ENCODE measurements at regions not wholly inside any gene's neighbourhood (a gene's known extent, or its start where the extent isn't known, plus 50 kb on each side); places are given as distances from the start of the nearest gene placed in this dataset.

GRCh38 chr7:157486007-157486755 lies 149.4 kb downstream of the DNAJB6 start:
- no peak for TF ChIP-seq EZH2phosphoT487 (IDR thresholded peaks at IDR 0.05; ENCODE audit: borderline replicate concordance)
- TF ChIP-seq, protein P1, sequence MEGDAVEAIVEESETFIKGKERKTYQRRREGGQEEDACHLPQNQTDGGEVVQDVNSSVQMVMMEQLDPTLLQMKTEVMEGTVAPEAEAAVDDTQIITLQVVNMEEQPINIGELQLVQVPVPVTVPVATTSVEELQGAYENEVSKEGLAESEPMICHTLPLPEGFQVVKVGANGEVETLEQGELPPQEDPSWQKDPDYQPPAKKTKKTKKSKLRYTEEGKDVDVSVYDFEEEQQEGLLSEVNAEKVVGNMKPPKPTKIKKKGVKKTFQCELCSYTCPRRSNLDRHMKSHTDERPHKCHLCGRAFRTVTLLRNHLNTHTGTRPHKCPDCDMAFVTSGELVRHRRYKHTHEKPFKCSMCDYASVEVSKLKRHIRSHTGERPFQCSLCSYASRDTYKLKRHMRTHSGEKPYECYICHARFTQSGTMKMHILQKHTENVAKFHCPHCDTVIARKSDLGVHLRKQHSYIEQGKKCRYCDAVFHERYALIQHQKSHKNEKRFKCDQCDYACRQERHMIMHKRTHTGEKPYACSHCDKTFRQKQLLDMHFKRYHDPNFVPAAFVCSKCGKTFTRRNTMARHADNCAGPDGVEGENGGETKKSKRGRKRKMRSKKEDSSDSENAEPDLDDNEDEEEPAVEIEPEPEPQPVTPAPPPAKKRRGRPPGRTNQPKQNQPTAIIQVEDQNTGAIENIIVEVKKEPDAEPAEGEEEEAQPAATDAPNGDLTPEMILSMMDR (conservative IDR thresholded peaks at IDR 0.05; ENCODE audit: low read length) = no peak
- no peaks in the 10 kb centered on the region for H3K27me3 ChIP-seq (ENCODE audit: insufficient read depth, low read length, poor library complexity, severe bottlenecking)
- H3K9me3 ChIP-seq (ENCODE audit: insufficient read depth, low read depth, low read length) = no peaks in the 10 kb centered on the region

DNA sequence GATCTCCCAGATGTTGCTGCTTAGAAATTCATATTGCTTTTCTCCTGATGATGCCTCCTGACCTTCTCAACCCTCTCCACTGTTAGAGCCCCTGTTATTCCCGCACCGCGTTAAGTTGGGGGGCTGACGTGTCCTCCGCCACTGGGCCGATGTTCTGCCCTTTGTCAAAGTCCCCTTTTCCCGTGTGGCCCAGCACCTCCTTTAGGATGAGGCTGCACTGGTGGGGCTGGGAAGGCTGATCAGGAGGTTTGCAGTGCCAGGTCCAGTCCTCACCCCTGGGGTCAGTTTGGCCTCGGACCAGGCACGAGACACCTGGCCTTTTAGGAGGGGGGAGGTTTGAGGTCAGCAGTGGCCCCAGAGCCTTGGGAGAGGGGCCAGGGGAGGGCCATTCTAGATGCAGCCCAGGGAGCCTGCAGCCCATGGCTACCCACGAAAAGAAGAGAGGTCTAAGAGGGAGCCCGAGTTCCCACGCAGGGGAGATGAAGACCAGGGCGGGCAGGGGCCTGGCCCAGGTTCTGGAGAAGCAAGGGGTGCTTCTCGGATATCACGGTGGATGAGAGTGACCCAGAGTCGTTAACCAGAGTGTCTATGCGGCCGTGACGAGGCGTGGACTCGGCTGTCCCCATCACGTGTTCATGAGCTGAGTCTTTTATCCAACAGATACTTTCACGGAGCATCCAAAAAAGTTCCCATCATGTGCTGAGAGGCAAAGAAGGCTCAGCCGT lies 150.4 kb downstream of the DNAJB6 start:
- H3K4me3 ChIP-seq (ENCODE audit: low read length, poor library complexity, severe bottlenecking) = no peak overlapping the region
- no peak overlapping the region for H2AFZ ChIP-seq (ENCODE audit: low read length)
- H3K4me1 ChIP-seq (ENCODE audit: insufficient read depth, low read length, poor library complexity, severe bottlenecking) = peaks cover 4% of the 10 kb centered on the region
- H4K20me1 ChIP-seq (ENCODE audit: insufficient read depth, low read length, poor library complexity, severe bottlenecking) = no peaks in the 10 kb centered on the region
- no peak for TF ChIP-seq EZH2phosphoT487 (IDR thresholded peaks at IDR 0.05; ENCODE audit: borderline replicate concordance)
- TF ChIP-seq, protein P1 (conservative IDR thresholded peaks at IDR 0.05; ENCODE audit: low read length) = no peak
- H3K9ac ChIP-seq (ENCODE audit: low read depth, low read length, poor library complexity, severe bottlenecking) = no peak overlapping the region
- H3F3A ChIP-seq (ENCODE audit: low read depth) = no peaks in the 10 kb centered on the region
- H3K27me3 ChIP-seq (ENCODE audit: insufficient read depth, low read length, poor library complexity, severe bottlenecking) = no peaks in the 10 kb centered on the region
- no peaks in the 10 kb centered on the region for H3K79me2 ChIP-seq (ENCODE audit: insufficient read depth, low read length)
- H3K9me3 ChIP-seq (ENCODE audit: insufficient read depth, low read depth, low read length) = no peaks in the 10 kb centered on the region
- no peak overlapping the region for H3K4me2 ChIP-seq (ENCODE audit: low read depth, low read length, poor library complexity, severe bottlenecking)
- H3K36me3 ChIP-seq (ENCODE audit: insufficient read depth, low read length) = no peaks in the 10 kb centered on the region
- no peaks in the 10 kb centered on the region for H3K9me2 ChIP-seq (replicated peaks; ENCODE audit: low read depth, low read length)

More at GRCh38 chr7:157486007-157486755, 149.4 kb downstream of the DNAJB6 start:
- Histone ChIP-seq H3K79me2 (ENCODE audit: insufficient read depth, low read length) (no peaks in the 10 kb centered on the region), H3K9ac (ENCODE audit: low read depth, low read length, poor library complexity, severe bottlenecking) (no peak overlapping the region), H3F3A (ENCODE audit: low read depth) (no peaks in the 10 kb centered on the region), H2AFZ (ENCODE audit: low read length) (no peak overlapping the region), H3K9me2 (replicated peaks; ENCODE audit: low read depth, low read length) (no peaks in the 10 kb centered on the region), H3K4me3 (ENCODE audit: low read length, poor library complexity, severe bottlenecking) (no peak overlapping the region), H3K4me1 (ENCODE audit: insufficient read depth, low read length, poor library complexity, severe bottlenecking) (peaks cover 4% of the 10 kb centered on the region), H3K4me2 (ENCODE audit: low read depth, low read length, poor library complexity, severe bottlenecking) (no peak overlapping the region), H3K36me3 (ENCODE audit: insufficient read depth, low read length) (no peaks in the 10 kb centered on the region), H4K20me1 (ENCODE audit: insufficient read depth, low read length, poor library complexity, severe bottlenecking) (no peaks in the 10 kb centered on the region)

DNA sequence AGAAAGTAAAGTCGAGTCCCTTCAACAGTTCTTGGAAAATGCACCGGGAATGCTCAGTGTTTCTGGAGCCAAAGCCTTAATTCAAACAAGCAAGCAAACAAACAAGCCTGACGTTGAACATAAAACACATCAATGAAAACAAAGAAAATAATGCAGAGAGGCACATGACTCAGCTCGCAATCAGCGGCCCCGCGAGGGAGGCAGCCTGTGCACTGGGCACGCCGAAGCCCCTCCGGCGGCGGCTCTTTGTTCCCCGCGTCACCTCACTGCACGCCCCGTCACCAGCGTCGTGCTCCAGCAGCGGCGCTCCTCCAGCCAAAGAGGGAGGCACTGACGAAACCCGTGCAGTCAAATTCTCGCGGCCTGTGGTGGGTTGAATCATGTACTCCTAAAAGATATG lies 151.5 kb downstream of the DNAJB6 start:
- H3K4me2 ChIP-seq (ENCODE audit: low read depth, low read length, poor library complexity, severe bottlenecking) = no peak overlapping the region
- no peaks in the 10 kb centered on the region for H3K36me3 ChIP-seq (ENCODE audit: insufficient read depth, low read length)
- no peaks in the 10 kb centered on the region for H3K79me2 ChIP-seq (ENCODE audit: insufficient read depth, low read length)
- H3K9me2 ChIP-seq (replicated peaks; ENCODE audit: low read depth, low read length) = no peaks in the 10 kb centered on the region
- H3K4me3 ChIP-seq (ENCODE audit: low read length, poor library complexity, severe bottlenecking) = no peak overlapping the region
- H4K20me1 ChIP-seq (ENCODE audit: insufficient read depth, low read length, poor library complexity, severe bottlenecking) = no peaks in the 10 kb centered on the region
- TF ChIP-seq, protein P1 (conservative IDR thresholded peaks at IDR 0.05; ENCODE audit: low read length) = no peak
- TF ChIP-seq EZH2phosphoT487 (IDR thresholded peaks at IDR 0.05; ENCODE audit: borderline replicate concordance) = no peak
- no peaks in the 10 kb centered on the region for H3K27me3 ChIP-seq (ENCODE audit: insufficient read depth, low read length, poor library complexity, severe bottlenecking)
- H2AFZ ChIP-seq (ENCODE audit: low read length) = no peak overlapping the region
- no peaks in the 10 kb centered on the region for H3F3A ChIP-seq (ENCODE audit: low read depth)
- no peak overlapping the region for H3K9ac ChIP-seq (ENCODE audit: low read depth, low read length, poor library complexity, severe bottlenecking)
- H3K4me1 ChIP-seq (ENCODE audit: insufficient read depth, low read length, poor library complexity, severe bottlenecking) = peaks cover 4% of the 10 kb centered on the region
- H3K9me3 ChIP-seq (ENCODE audit: insufficient read depth, low read depth, low read length) = no peaks in the 10 kb centered on the region

All from Loucy (cell line).